ENCODE measurements at regions not wholly inside any gene's neighbourhood (a gene's known extent, or its start where the extent isn't known, plus 50 kb on each side); places are given as distances from the start of the nearest gene placed in this dataset.

GRCh38 chr4:81627590-81627989 is 155.9 kb upstream of the RASGEF1B start:
- DNase-seq (ENCODE audit: low read depth): no peak

GRCh38 chr4:81626851-81627250 is 155.1 kb upstream of the RASGEF1B start:
- no peak for DNase-seq (ENCODE audit: low read depth)

DNA sequence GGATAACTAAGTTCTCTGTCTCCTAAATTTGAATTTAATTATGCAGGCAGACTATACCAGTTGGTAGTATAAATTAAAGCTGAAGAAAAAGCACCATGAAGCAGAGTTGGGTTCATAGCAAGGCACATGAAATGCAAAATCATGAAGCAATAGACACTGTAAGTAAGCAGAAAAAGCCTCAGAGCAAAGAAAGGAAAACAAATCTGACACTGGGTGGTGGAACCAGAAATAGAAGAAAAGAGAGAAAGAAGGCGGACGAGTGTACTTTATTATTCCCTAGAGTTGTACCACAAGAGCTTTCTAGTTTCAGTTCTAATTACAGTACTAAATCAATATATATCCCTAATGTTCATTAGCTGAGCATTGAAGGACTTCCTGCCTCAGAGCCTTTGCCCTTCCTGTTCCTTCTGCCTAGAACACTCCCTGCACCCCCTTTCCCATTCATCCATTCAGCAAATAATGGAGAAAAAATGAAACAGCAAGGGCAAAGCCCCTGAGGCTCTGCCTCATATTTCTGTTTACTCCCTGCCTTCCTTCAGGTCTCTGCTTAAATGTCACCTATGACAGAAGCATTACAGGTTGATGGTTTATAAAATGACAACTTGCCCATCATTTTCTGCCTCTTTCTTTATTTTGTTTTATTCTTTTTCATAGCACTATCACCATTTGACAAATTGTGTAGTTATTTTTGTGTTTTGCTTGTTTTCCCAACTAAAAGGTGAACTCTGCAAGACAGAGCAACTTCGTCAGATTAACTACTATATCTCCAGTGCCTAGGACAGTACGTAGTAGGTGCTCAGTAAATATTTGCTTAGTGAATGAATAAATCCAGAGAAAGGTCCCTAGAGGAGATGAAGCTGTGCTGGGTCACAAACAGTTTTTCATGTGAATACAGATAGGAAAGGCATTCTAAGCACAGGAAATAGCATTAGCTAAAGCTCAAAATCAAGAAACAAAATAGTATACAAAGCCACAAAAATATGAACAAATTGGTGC is 154.0 kb upstream of the RASGEF1B start:
- no peak for DNase-seq (ENCODE audit: low read depth)

DNA sequence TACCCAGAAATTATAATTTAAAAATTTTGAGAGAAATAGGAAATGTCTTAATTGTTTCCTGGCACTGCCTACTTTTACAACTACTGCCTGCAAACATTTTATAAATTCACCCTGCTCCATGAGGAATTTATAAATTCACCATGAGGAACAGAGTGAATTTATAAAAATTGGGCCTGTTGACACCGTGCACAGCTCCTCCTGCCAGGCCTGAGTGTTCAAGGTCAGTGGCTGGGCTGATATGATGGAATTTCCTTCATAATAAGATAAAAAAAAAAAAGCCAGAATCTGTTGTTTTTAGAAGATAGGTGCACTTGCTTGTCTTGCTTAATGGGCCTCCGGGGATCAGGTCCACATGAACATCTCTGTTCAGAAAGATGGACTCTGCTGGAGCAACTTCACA is 151.7 kb upstream of the RASGEF1B start:
- DNase-seq (ENCODE audit: low read depth): no peak

DNA sequence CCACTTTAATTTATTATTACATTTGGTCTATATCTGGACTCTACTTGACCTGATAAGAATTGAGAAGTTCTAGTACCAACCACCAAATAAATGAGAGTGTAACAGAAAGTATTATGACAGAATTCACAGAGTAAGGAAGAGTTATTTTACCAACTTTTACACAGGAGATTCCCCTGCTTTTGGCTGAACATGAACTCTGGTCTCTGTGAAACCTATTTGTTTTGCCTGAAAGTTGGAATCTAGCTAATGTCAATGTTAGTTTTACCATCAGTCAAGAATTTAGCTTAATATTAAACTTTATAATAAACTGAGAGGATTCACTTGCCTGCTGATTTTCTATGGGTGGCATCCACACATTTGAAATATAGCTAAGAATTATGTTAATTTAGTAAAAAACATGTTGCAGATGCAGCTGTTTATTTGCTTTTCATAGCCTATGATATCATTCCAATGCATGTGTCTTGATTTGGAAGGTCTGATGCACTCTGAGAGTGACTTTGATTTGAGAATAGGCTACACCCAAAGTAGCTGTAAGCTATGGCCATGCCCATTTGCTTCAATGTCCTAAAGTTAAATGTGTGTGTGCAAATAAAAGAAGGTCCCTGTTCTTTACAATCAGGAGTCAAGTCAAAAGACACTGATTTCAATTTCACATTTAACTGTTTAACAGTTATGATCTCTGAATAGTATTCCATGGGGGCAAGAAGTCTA is 150.9 kb upstream of the RASGEF1B start:
- no peak for DNase-seq (ENCODE audit: low read depth)

GRCh38 chr4:81622028-81622427 is 150.3 kb upstream of the RASGEF1B start:
- no peak for DNase-seq (ENCODE audit: low read depth)

DNA sequence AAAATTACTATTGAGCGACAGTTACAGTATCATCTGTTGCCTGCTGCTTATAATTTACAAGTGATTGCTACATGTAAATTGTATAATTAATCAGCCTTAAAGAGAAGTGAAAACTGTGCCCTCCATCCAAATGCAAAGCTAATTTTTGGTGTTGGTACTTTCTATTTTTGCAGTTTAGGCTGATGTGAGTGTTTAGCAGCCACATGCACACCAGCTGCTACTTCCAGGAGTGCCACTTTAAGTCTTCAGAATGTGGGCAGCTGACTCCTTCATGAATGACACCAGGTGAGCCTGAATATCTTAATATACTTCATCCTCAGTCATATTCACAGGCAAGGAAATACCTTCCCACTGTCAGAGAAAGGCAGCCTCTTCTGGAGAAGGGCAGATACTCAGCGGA is 149.8 kb upstream of the RASGEF1B start:
- no peak for DNase-seq (ENCODE audit: low read depth)

GRCh38 chr4:81620442-81620841 is 148.7 kb upstream of the RASGEF1B start:
- no peak for DNase-seq (ENCODE audit: low read depth)

DNA sequence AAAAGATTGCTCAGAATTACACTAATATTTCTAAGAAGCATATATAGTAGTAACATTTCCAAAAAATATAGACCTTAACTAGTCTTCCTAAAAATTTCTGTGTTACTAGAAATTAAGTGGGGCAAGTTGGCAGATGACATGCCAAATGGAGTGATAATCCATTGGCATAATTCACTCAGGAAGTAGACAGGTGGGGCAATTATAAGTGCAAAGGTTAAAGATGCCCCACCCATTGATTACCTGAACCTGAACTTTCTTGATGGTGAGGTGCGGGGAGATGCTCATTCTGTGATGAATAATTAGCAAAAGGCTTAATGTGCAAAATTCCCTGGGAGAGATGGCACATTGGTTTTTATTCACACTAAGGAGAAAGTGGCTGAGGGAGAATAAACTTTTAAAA is 145.8 kb upstream of the RASGEF1B start:
- no peak for DNase-seq (ENCODE audit: low read depth)

DNA sequence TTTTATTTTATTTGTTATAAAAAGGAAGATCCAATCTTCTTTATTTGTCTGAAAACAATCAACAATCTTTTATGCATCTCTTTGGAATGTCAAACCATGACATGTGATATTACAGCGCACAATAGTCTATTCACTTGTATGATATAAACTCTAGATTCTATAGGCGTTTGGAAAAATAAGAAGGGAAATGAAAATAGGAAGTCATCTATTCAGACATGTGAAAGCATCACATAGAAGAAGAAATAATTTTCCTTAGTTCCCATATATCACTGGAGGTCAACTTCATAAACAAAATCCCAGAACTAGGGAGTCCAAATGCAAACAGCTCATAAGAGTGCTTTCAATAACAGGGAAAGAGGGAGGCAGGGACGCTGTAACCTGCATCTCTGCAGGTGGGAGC is 139.5 kb upstream of the RASGEF1B start:
- no peak for DNase-seq (ENCODE audit: low read depth)

GRCh38 chr4:81609844-81610243 is 138.1 kb upstream of the RASGEF1B start:
- DNase-seq (ENCODE audit: low read depth): no peak

DNA sequence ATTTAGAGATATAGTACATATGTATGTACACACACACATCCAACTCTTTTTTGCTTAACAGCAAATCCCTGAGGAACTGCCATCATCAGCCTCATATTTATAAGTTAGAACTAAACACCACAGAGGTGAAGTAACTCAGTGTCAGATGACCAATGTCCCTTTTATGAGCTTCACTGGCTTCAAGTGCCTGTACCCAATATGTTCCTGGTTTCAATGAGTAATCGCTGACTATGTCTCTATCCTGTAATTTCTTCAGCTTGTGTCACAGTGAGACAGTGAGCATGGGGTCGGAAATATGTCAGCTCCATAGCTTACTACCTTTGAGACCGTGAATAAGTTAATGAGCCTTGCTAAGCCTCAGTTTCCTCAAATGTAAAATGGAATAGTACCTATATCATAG is 136.2 kb upstream of the RASGEF1B start:
- DNase-seq (ENCODE audit: low read depth): no peak

GRCh38 chr4:81606801-81607501 is 135.2 kb upstream of the RASGEF1B start:
- DNase-seq (ENCODE audit: low read depth): no peak

GRCh38 chr4:81606166-81606565 is 134.5 kb upstream of the RASGEF1B start:
- no peak for DNase-seq (ENCODE audit: low read depth)

GRCh38 chr4:81605271-81605670 is 133.6 kb upstream of the RASGEF1B start:
- DNase-seq (ENCODE audit: low read depth): no peak

DNA sequence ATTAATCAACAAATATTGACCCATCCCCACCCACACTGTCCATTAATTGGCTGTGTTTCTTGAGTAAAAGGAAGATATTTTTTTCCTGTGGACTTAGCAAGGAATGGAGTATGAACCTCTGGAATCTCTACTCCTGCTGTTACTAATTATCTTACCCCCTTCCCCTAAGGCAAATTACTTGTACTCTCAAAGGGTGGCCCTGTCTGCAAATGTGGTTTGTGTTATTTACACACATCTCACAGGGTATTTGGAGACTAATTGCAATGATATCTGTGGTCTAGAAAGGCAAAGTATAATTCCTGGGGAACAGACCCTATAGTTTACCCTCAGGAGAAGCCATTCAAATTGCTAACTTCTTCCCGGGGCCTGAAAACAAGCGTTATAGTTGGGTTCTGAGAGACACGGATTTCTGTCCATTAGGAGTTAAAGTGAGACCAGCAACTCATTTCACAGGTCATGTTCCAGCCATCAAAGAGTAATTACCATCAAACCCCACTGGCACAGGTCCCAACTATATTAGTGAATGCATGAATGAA is 133.0 kb upstream of the RASGEF1B start:
- DNase-seq (ENCODE audit: low read depth): no peak

- no peak for DNase-seq (ENCODE audit: low read depth)
Observed at GRCh38 chr4:81602854-81603253, 131.1 kb upstream of the RASGEF1B start.

DNA sequence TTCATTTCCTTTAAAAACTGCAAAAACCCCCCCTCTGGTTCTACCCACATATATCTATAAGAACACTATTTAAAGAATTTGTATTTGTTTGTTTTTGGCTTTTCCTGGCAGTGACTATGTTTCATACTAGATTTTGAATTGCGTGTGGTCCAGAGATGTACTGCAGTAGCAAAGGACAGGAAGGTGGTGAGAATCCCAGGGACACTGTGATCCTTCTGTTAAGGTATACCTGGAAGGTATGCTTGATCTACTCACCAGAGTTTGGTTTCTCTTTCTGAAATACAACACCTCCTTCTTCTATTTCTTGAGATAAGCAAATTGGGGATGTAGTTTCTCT is 129.6 kb upstream of the RASGEF1B start:
- DNase-seq (ENCODE audit: low read depth): no peak

DNA sequence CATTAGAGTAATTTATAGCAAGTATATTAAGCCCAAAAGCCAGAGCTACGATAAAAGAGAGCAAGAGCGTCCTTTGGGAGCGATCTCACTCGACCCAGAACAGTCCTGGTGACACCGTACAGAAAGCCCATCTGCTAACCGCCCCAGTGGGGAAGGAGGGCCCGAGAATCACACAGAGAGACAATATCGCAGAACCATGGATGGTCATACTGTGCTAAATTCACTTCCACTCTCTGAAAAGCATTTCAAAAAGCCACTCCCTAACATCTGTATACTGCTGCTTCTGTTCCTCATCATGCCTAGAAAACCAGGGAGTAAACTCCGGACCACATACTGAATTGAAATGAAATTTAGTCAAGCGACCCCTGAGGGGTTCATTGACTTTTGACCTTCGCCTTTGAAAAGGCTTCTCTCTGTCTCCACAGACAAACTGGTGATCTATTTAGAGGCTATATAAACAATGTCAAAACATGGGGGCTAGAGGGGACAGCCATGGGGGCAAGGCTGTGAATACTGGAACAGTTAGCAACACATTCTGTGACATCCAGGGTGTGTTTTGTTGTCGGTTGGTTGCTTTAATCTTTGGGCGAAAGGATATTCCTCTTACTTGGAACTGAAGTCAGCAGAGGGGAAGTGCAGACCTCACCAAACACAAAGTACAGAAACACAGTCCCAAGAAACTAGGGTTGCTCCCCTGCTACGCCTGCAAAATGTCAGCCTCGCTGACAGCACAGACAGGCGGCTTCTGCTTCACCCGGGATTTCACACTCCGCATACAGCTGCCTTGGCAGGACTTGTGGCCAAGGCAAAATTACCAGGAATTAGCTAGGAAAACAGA is 129.0 kb upstream of the RASGEF1B start:
- DNase-seq (ENCODE audit: low read depth): no peak

- no peak for DNase-seq (ENCODE audit: low read depth)
Observed at GRCh38 chr4:81599742-81600380, 128.2 kb upstream of the RASGEF1B start.
